A549 (cell line): ENCODE measurements at regions not wholly inside any gene's neighbourhood (a gene's known extent, or its start where the extent isn't known, plus 50 kb on each side); places are given as distances from the start of the nearest gene placed in this dataset.

ENCODE experiments used
- CBX2 ChIP-seq: fragments of 200-600 bp; sonication (generic); IDR thresholded peaks from 2 replicates; pipeline ENCODE4 v1.6.1; 2016; ENCODE audit warnings: low read depth, mild to moderate bottlenecking, borderline replicate concordance
- CEBPB ChIP-seq, 2 experiments: fragments of >200 bp in 1 of 2; sonication (Bioruptor Twin) in 1 of 2; formaldehyde crosslinking in 1 of 2; IDR thresholded peaks; 2 replicates each; pipeline ENCODE4 v1.6.1; 2012 to 2016
- EP300 ChIP-seq, 2 experiments: fragments of >200 bp; sonication (Bioruptor Twin); formaldehyde crosslinking; IDR thresholded peaks; 2 replicates in 1 of 2; 3 replicates in 1 of 2; pipeline ENCODE4 v1.6.1; 2016 to 2017
- SMC3 ChIP-seq: fragments of >200 bp; sonication (Bioruptor Twin); formaldehyde crosslinking; IDR thresholded peaks from 3 replicates; pipeline ENCODE4 v1.6.1; 2018; ENCODE audit warnings: inconsistent platforms
- ZC3H11A ChIP-seq: fragments of 450-650 bp; IDR thresholded peaks from 2 replicates; pipeline ENCODE4 v1.6.1; 2014; ENCODE audit warnings: antibody characterized with exemption, mild to moderate bottlenecking

DNA sequence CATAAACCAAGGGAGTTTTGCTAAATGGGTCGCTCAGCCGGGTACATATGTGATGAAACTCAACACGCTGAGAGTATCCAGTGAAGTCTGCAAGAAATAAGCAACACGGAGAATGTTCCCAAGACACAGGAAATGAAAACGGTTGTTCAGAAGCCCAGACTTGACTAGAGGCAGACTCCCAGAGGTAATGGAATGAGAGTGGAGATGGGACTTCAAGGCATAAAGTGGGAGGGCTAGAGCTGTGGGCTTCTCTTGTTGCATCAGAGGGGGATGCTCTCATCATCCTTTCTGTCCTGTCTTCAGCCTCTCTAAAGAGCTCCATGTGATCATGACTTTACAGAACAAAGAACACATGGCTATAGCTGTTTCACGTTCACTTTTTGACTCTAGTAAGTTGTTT is 88.3 kb downstream of the BAMBI start:
- TF ChIP-seq EP300 (IDR thresholded peaks at IDR 0.05) (no peak), ZC3H11A (no peak), SMC3 (no peak), CEBPB (IDR thresholded peaks at IDR 0.05) (no peak), CBX2 (no peak)
